Activated CD8-positive, alpha-beta memory T cell treated with anti-CD3 and anti-CD28 coated beads for 24 hours (primary cell): ENCODE measurements at regions not wholly inside any gene's neighbourhood (a gene's known extent, or its start where the extent isn't known, plus 50 kb on each side); places are given as distances from the start of the nearest gene placed in this dataset.

Experiments used
- DNase-seq: peaks from one replicate; pipeline ENCODE4 v3.0.0-alpha.2; 2020

- DNase-seq = peak; percentile 48
These were observed 75.8 kb upstream of the ZNF337 start for GRCh38 chr20:25772437-25772836.

- DNase-seq = peak; percentile 50
These were observed 75.2 kb upstream of the ZNF337 start for GRCh38 chr20:25771818-25772217.

GRCh38 chr20:25761596-25761995 lies 64.9 kb upstream of the ZNF337 start:
- DNase-seq = no peak

GRCh38 chr20:25761046-25761445 lies 64.4 kb upstream of the ZNF337 start:
- DNase-seq = peak; percentile 33

- DNase-seq = peak; percentile 69
These were observed 54.4 kb upstream of the ZNF337 start for GRCh38 chr20:25750765-25751696.

- no peak for DNase-seq
These were observed 53.6 kb upstream of the ZNF337 start for GRCh38 chr20:25750220-25750764.

- no peak for DNase-seq
These were observed 53.0 kb upstream of the ZNF337 start for GRCh38 chr20:25749649-25750048.
